Endothelial cell of umbilical vein (primary cell): ENCODE measurements at regions not wholly inside any gene's neighbourhood (a gene's known extent, or its start where the extent isn't known, plus 50 kb on each side); places are given as distances from the start of the nearest gene placed in this dataset.

Source experiments
- MYC ChIP-seq: IDR thresholded peaks from one replicate; pipeline ENCODE4 v1.6.1; 2011; ENCODE audit warnings: mild to moderate bottlenecking, low read depth, low read length
- POLR2A ChIP-seq: IDR thresholded peaks from 2 replicates; pipeline ENCODE4 v1.6.1; 2012; ENCODE audit warnings: low read depth, mild to moderate bottlenecking, control low read depth, low read length
- POLR2AphosphoS5 ChIP-seq: IDR thresholded peaks from 2 replicates; pipeline ENCODE4 v1.6.1; 2012; ENCODE audit warnings: low read depth, mild to moderate bottlenecking, control low read depth, low read length, moderate library complexity; ENCODE audit not compliant: insufficient read depth
- TF ChIP-seq, protein P1 (sequence below), 2 donors: IDR thresholded peaks; 1 replicate in 1 of 2; 2 replicates in 1 of 2; pipeline ENCODE4 v1.5.1; 2011; ENCODE audit warnings: low read length in 2 of 2, mild to moderate bottlenecking in 2 of 2, moderate library complexity in 2 of 2, control low read depth in 1 of 2, inconsistent platforms in 1 of 2, low read depth in 1 of 2; ENCODE audit not compliant: insufficient read depth in 1 of 2; ENCODE audit errors: extremely low read depth in 1 of 2

DNA sequence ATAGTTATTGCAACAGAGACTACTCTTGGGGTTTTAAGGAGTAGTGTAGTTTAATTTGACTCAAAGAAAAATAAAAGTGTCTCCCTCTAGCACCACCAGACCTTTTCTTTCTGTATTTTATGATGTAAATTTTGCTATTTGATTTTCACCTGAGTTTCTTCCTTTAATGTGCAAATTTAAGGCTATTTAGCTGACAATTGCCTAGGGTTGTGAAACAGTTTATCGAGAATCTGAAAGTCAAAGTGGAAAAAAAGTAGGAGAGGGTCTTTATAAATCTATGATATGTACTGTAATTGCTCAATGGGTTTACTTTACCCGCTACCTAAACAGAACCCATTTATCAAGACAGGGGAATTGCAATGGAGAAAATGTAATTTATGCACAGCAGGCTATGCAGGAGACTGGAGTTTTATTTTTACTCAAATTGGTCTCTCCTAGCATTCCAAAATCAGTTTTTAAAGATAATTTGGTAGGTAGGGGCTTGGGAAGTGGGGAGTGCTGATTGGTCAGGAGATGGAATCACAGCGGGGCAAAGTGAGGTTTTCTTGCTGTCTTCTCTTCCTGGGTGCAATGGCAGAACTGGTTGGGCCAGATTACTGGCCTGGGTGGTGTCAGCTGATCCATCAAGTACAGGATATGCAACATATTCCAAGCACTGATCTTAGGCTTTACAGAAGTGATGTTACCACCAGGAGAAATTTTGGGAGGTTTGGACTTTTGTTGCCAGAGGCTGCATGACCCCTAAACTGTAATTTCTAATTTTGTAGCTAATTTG, 228.6 kb upstream of the TACR3 start:
- TF ChIP-seq, protein P1, sequence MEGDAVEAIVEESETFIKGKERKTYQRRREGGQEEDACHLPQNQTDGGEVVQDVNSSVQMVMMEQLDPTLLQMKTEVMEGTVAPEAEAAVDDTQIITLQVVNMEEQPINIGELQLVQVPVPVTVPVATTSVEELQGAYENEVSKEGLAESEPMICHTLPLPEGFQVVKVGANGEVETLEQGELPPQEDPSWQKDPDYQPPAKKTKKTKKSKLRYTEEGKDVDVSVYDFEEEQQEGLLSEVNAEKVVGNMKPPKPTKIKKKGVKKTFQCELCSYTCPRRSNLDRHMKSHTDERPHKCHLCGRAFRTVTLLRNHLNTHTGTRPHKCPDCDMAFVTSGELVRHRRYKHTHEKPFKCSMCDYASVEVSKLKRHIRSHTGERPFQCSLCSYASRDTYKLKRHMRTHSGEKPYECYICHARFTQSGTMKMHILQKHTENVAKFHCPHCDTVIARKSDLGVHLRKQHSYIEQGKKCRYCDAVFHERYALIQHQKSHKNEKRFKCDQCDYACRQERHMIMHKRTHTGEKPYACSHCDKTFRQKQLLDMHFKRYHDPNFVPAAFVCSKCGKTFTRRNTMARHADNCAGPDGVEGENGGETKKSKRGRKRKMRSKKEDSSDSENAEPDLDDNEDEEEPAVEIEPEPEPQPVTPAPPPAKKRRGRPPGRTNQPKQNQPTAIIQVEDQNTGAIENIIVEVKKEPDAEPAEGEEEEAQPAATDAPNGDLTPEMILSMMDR (IDR thresholded peaks at IDR 0.05; ENCODE audit: extremely low read depth in 1 of 2, insufficient read depth in 1 of 2, low read depth in 1 of 2, low read length in 2 of 2) = no peak
- TF ChIP-seq POLR2AphosphoS5 (no peak), POLR2A (no peak), MYC (no peak)
